Tibial artery (tissue), 4 donors: ENCODE measurements at regions not wholly inside any gene's neighbourhood (a gene's known extent, or its start where the extent isn't known, plus 50 kb on each side); places are given as distances from the start of the nearest gene placed in this dataset.
"Not testable (repeated sequence)": the region's sequence is repeated elsewhere in the genome, so short reads cannot be mapped to it uniquely, and the experiment has no call there.

Experiments
- DNase-seq, 2 donors: peaks; one replicate each; pipeline ENCODE4 v3.0.0-alpha.2; 2019
- H3K27ac ChIP-seq, 2 donors: fragments of 200-600 bp; sonication (generic) in 1 of 2; 1 replicate in 1 of 2; 2 replicates in 1 of 2; pipeline ENCODE4 v1.5.1; 2018 to 2019; ENCODE audit warnings: mild to moderate bottlenecking in 1 of 2
- H3K27me3 ChIP-seq, 2 donors: fragments of 200-600 bp; sonication (generic) in 1 of 2; one replicate each; pipeline versions ENCODE4 v1.5.1 to v1.6.0; 2016 to 2019
- H3K36me3 ChIP-seq, 3 donors: fragments of 200-600 bp; sonication (generic) in 2 of 3; one replicate each; pipeline ENCODE4 v1.5.1; 2016 to 2019; ENCODE audit warnings: mild to moderate bottlenecking in 2 of 3
- H3K4me1 ChIP-seq, 4 donors: fragments of 200-600 bp; sonication (generic) in 2 of 4; 1 replicate in 3 of 4; 2 replicates in 1 of 4; pipeline ENCODE4 v1.5.1; 2016 to 2019
- H3K4me3 ChIP-seq, 2 donors: fragments of 200-600 bp; sonication (generic) in 1 of 2; 1 replicate in 1 of 2; 2 replicates in 1 of 2; pipeline ENCODE4 v1.5.1; 2018 to 2019; ENCODE audit warnings: mild to moderate bottlenecking in 2 of 2
- H3K9me3 ChIP-seq, 3 donors: fragments of 200-600 bp; sonication (generic) in 1 of 3; one replicate each; pipeline ENCODE4 v1.5.1; 2016 to 2019
- intact Hi-C: fragments of 100-400 bp; cut with DNase I; formaldehyde crosslinking; loops from one replicate; pipeline ENCODE4 v1.15.0; 2023; ENCODE audit warnings: low total_unique reads
- TF ChIP-seq, protein P1 (sequence below), 2 experiments: fragments of 200-600 bp in 1 of 2; fragments of 450-650 bp in 1 of 2; IDR thresholded peaks; one replicate each; pipeline ENCODE4 v1.5.1; 2017 to 2019; ENCODE audit warnings: antibody characterized with exemption in 2 of 2, mild to moderate bottlenecking in 1 of 2, moderate library complexity in 1 of 2

DNA sequence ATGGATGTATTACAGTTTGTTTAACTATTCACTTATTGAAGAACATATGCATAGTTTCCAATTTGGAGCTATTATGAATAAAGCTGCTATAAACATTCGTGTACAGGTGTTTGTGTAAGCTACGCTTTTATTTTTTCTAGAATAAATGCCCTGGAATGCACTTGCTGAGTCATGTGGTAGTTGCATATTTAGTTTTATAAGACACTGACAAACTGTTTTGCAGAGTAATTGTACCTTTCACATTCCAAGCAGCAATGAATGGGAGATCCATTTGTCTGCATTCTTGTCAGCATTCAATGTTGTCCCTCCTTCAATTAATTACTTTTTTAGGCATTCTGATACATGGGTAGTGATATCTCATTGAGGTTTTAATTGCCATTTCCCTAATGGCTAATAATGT is 373.6 kb upstream of the GHITM start:
- H3K4me1 ChIP-seq, result no peaks in the 10 kb centered on the region
- no peaks in the 10 kb centered on the region for H3K27me3 ChIP-seq
- no peak overlapping the region for H3K27ac ChIP-seq
- DNase-seq, result no peak
- H3K9me3 ChIP-seq, result no peaks in the 10 kb centered on the region
- H3K4me3 ChIP-seq, result no peak overlapping the region
- H3K36me3 ChIP-seq, result no peaks in the 10 kb centered on the region
- TF ChIP-seq, protein P1, sequence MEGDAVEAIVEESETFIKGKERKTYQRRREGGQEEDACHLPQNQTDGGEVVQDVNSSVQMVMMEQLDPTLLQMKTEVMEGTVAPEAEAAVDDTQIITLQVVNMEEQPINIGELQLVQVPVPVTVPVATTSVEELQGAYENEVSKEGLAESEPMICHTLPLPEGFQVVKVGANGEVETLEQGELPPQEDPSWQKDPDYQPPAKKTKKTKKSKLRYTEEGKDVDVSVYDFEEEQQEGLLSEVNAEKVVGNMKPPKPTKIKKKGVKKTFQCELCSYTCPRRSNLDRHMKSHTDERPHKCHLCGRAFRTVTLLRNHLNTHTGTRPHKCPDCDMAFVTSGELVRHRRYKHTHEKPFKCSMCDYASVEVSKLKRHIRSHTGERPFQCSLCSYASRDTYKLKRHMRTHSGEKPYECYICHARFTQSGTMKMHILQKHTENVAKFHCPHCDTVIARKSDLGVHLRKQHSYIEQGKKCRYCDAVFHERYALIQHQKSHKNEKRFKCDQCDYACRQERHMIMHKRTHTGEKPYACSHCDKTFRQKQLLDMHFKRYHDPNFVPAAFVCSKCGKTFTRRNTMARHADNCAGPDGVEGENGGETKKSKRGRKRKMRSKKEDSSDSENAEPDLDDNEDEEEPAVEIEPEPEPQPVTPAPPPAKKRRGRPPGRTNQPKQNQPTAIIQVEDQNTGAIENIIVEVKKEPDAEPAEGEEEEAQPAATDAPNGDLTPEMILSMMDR (IDR thresholded peaks at IDR 0.05), result no peak
- intact Hi-C loops, result no loop called here

DNA sequence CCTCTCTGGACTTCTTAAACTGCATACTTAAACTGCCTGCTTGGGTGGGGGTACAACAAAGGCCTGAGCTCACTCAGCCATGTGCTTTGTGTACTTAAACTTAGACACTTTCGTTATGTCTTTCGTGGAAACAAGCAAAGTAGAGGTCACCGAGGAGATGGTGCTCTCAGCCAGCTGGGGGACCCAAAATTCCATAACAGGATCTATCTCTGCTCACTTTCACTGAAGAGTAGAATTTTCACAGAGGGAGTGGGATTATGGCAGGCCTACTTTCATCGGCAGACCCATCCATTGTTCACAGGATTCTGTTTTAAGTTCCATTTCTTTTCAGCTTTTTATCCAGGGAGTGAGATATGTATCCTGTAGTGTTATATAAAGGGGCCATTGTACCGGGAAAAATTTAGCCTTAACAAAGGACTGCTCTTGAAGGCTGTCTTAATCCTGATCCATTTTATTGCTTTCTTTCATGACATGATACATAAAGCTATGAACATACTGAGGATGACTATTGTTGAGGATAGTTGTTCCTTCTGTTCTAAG is 370.0 kb upstream of the GHITM start:
- TF ChIP-seq, protein P1 (IDR thresholded peaks at IDR 0.05), result no peak
- Histone ChIP-seq H3K27me3 (no peaks in the 10 kb centered on the region), H3K27ac (no peak overlapping the region)

DNA sequence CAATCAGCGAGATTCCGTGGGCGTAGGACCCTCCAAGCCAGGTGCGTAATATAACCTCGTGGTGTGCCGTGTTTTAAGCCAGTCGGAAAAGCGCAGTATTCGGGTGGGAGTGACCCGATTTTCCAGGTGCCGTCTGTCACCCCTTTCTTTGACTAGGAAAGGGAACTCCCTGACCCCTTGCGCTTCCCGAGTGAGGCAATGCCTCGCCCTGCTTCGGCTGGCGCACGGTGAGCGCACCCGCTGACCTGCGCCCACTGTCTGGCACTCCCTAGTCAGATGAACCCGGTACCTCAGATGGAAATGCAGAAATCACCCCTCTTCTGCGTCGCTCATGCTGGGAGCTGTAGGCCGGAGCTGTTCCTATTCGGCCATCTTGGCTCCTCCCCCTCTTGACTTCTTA is 352.6 kb upstream of the GHITM start:
- H3K27ac ChIP-seq, DNase-seq, H3K36me3 ChIP-seq, H3K27me3 ChIP-seq, H3K9me3 ChIP-seq, H3K4me3 ChIP-seq, H3K4me1 ChIP-seq, intact Hi-C loops: not testable (repeated sequence)

More for the DNA sequence above, 370.0 kb upstream of the GHITM start:
- H3K36me3 ChIP-seq, result no peaks in the 10 kb centered on the region
- no peak overlapping the region for H3K4me3 ChIP-seq
- DNase-seq, result no peak
- no peaks in the 10 kb centered on the region for H3K9me3 ChIP-seq
- intact Hi-C loops, result no loop called here
- no peaks in the 10 kb centered on the region for H3K4me1 ChIP-seq

DNA sequence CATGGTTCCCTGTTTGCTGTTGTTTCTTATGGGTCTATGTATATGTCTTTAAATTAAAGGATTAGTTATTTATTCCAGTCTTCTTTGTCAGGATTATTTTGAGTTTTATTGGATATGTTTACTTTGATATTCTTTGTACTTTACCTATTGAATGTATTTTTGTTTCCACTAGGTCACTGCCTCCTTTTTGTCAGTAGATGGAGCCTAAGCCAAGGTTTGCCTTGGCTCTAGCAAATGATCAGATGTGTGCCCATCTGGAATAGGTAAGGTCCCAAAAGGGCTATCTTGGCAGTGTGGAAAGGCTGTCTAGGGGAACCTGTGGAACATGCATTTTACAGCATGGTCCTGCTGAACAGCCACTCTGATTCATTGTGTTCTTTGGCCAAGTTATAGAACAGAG is 337.3 kb upstream of the GHITM start:
- Histone ChIP-seq H3K4me3 (no peak overlapping the region), H3K36me3 (no peaks in the 10 kb centered on the region), H3K27ac (no peak overlapping the region), H3K9me3 (peaks cover 0 to 7% (median 0%) of the 10 kb centered on the region in 3 donors), H3K4me1 (no peaks in the 10 kb centered on the region), H3K27me3 (no peaks in the 10 kb centered on the region)
- TF ChIP-seq, protein P1 (IDR thresholded peaks at IDR 0.05), result no peak
- DNase-seq, result no peak
- intact Hi-C loops, result no loop called here

DNA sequence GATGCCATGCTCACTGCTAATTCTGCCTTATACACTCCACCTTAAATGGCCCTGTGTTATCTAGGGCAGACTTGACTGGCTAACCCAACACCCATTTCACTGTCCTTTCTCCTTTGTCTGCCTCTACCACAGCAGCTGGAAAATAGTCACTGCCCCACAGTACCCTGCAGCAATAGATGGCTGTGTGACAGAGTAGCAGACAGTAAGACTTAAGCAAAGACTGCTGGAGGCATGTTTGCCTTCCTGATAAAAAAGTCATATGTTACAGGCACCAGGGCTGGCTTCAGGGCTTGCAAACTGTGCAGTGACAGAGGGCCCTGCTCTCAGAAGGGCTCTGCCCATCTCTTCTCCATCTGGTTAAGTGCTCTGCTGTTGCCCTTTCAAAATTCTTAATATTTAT is 332.6 kb upstream of the GHITM start:
- TF ChIP-seq, protein P1 (IDR thresholded peaks at IDR 0.05), result no peak
- no peaks in the 10 kb centered on the region for H3K36me3 ChIP-seq
- no peaks in the 10 kb centered on the region for H3K9me3 ChIP-seq
- no peak overlapping the region for H3K27ac ChIP-seq
- H3K4me1 ChIP-seq, result no peaks in the 10 kb centered on the region
- H3K4me3 ChIP-seq, result no peak overlapping the region
- H3K27me3 ChIP-seq, result no peaks in the 10 kb centered on the region
- no peak for DNase-seq
- intact Hi-C loops, result no loop called here

DNA sequence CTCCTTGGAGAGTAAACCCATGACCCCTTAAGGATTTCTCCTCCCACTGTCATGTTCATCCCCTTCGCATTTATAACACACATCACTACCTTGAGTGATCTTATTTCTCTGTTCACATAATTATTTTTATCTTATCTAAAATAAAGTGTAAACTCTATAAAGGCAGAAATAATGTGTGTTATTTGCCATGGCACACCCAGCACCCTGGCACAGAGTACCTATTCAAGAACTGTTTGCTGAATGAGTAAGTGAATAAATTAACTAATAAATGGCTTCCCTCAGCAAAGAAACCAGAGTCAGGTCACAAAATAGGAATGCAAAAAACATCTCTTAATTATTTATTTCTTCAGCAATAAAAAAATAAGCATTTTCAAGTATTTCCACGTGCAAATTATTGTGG is 330.3 kb upstream of the GHITM start:
- Histone ChIP-seq H3K4me1 (no peaks in the 10 kb centered on the region), H3K9me3 (no peaks in the 10 kb centered on the region), H3K36me3 (no peaks in the 10 kb centered on the region), H3K4me3 (no peak overlapping the region), H3K27ac (no peak overlapping the region), H3K27me3 (no peaks in the 10 kb centered on the region)
- intact Hi-C loops, result no loop called here
- TF ChIP-seq, protein P1 (IDR thresholded peaks at IDR 0.05), result no peak
- DNase-seq, result no peak
